H9 (cell line): ENCODE measurements at regions not wholly inside any gene's neighbourhood (a gene's known extent, or its start where the extent isn't known, plus 50 kb on each side); places are given as distances from the start of the nearest gene placed in this dataset.

ENCODE experiments used
- DNase-seq: peaks from one replicate; pipeline ENCODE4 v3.0.0-alpha.2; 2017
- H2AFZ ChIP-seq: one replicate; pipeline ENCODE4 v1.6.1; 2013; ENCODE audit warnings: mild to moderate bottlenecking, low read length, control low read depth, moderate library complexity
- H2AK5ac ChIP-seq: 2 replicates; pipeline ENCODE4 v1.6.1; 2013; ENCODE audit warnings: low read length, control low read depth, mixed read lengths; ENCODE audit not compliant: insufficient read length
- H2BK120ac ChIP-seq: one replicate; pipeline ENCODE4 v1.6.1; 2013; ENCODE audit warnings: low read depth, mild to moderate bottlenecking, low read length, control low read depth, inconsistent platforms; ENCODE audit not compliant: poor library complexity, severe bottlenecking
- H2BK12ac ChIP-seq: 2 replicates; pipeline ENCODE4 v1.6.1; 2013; ENCODE audit warnings: low read length, control low read depth, mixed read lengths, low read depth; ENCODE audit not compliant: insufficient read length
- H2BK15ac ChIP-seq: 2 replicates; pipeline ENCODE4 v1.6.1; 2013; ENCODE audit warnings: low read depth, low read length, control low read depth
- H2BK20ac ChIP-seq: one replicate; pipeline ENCODE4 v1.6.1; 2013; ENCODE audit warnings: low read depth, mild to moderate bottlenecking, low read length, control low read depth, inconsistent platforms; ENCODE audit not compliant: poor library complexity, severe bottlenecking
- H2BK5ac ChIP-seq: 2 replicates; pipeline ENCODE4 v1.6.1; 2013; ENCODE audit warnings: low read length, control low read depth, mixed read lengths; ENCODE audit not compliant: insufficient read length
- H3K14ac ChIP-seq: 2 replicates; pipeline ENCODE4 v1.6.1; 2013; ENCODE audit warnings: low read length, control low read depth; ENCODE audit not compliant: insufficient read depth
- H3K18ac ChIP-seq: 2 replicates; pipeline ENCODE4 v1.6.1; 2013; ENCODE audit warnings: low read depth, mild to moderate bottlenecking, mixed read lengths, low read length, control low read depth; ENCODE audit not compliant: insufficient read length
- H3K23ac ChIP-seq: 2 replicates; pipeline ENCODE4 v1.6.1; 2013; ENCODE audit warnings: low read length, control low read depth, mixed read lengths, low read depth; ENCODE audit not compliant: insufficient read length
- H3K23me2 ChIP-seq: 2 replicates; pipeline ENCODE4 v1.6.1; 2013; ENCODE audit warnings: low read depth, mild to moderate bottlenecking, mixed read lengths, low read length, control low read depth; ENCODE audit not compliant: insufficient read length, poor library complexity, severe bottlenecking
- H3K27ac ChIP-seq: 2 replicates; pipeline ENCODE4 v1.5.1; 2013; ENCODE audit warnings: low read length, control low read depth, mixed read lengths, low read depth; ENCODE audit not compliant: insufficient read length
- H3K27me3 ChIP-seq: 2 replicates; pipeline ENCODE4 v1.6.1; 2013; ENCODE audit warnings: low read length, control low read depth, inconsistent platforms; ENCODE audit not compliant: insufficient read depth
- H3K4ac ChIP-seq: 2 replicates; pipeline ENCODE4 v1.6.1; 2013; ENCODE audit warnings: low read depth, mild to moderate bottlenecking, control low read depth, inconsistent platforms, low read length, moderate library complexity
- H3K4me1 ChIP-seq: 2 replicates; pipeline ENCODE4 v1.6.1; 2013; ENCODE audit warnings: low read length, control low read depth, inconsistent platforms; ENCODE audit not compliant: insufficient read depth
- H3K4me2 ChIP-seq: 2 replicates; pipeline ENCODE4 v1.6.1; 2013; ENCODE audit warnings: low read length, control low read depth, mixed read lengths; ENCODE audit not compliant: insufficient read length, insufficient read depth
- H3K56ac ChIP-seq: 2 replicates; pipeline ENCODE4 v1.6.1; 2013; ENCODE audit warnings: low read depth, mild to moderate bottlenecking, mixed read lengths, low read length, control low read depth; ENCODE audit not compliant: insufficient read length
- H3K79me1 ChIP-seq: 2 replicates; pipeline ENCODE4 v1.6.1; 2013; ENCODE audit warnings: low read depth, mild to moderate bottlenecking, moderate library complexity, low read length, control low read depth, inconsistent platforms; ENCODE audit not compliant: insufficient read depth, poor library complexity, severe bottlenecking
- H3K79me2 ChIP-seq: 2 replicates; pipeline ENCODE4 v1.6.1; 2013; ENCODE audit warnings: low read length, control low read depth, inconsistent platforms; ENCODE audit not compliant: insufficient read depth
- H3K9ac ChIP-seq: 2 replicates; pipeline ENCODE4 v1.6.1; 2013; ENCODE audit warnings: low read length, control low read depth, mixed read lengths; ENCODE audit not compliant: insufficient read length; ENCODE audit errors: extremely low read depth
- H3K9me3 ChIP-seq: one replicate; pipeline ENCODE4 v1.6.1; 2013; ENCODE audit warnings: low read depth, low read length, inconsistent platforms; ENCODE audit not compliant: control insufficient read depth
- H3T11ph ChIP-seq: one replicate; pipeline ENCODE4 v1.6.1; 2013; ENCODE audit warnings: mild to moderate bottlenecking, low read length, control low read depth, inconsistent platforms
- H4K20me1 ChIP-seq: one replicate; pipeline ENCODE4 v1.6.1; 2013; ENCODE audit not compliant: control insufficient read depth, insufficient read length, insufficient read depth
- H4K5ac ChIP-seq: 2 replicates; pipeline ENCODE4 v1.6.1; 2013; ENCODE audit warnings: low read depth, mild to moderate bottlenecking, mixed read lengths, low read length, control low read depth; ENCODE audit not compliant: insufficient read length
- H4K8ac ChIP-seq: replicated peaks from 2 replicates; pipeline ENCODE4 v1.6.1; 2013; ENCODE audit warnings: low read length, control low read depth, mixed read lengths, low read depth; ENCODE audit not compliant: insufficient read length
- H4K91ac ChIP-seq: 2 replicates; pipeline ENCODE4 v1.6.1; 2013; ENCODE audit warnings: low read depth, mild to moderate bottlenecking, moderate library complexity, mixed read lengths, low read length, control low read depth; ENCODE audit not compliant: insufficient read length
- H3K27ac Mint-ChIP-seq, 3 experiments: 2 replicates in 2 of 3; 3 replicates in 1 of 3; pipeline ENCODE4 v1.8.0; 2020 to 2021; ENCODE audit warnings: mixed read lengths in 3 of 3, mild to moderate bottlenecking in 1 of 3, moderate library complexity in 1 of 3
- H3K27me3 Mint-ChIP-seq: 2 replicates; pipeline ENCODE4 v1.8.0; 2021; ENCODE audit warnings: low read depth, mild to moderate bottlenecking, moderate library complexity, mixed read lengths
- H3K36me3 Mint-ChIP-seq, 3 experiments: 2 replicates in 2 of 3; 3 replicates in 1 of 3; pipeline ENCODE4 v1.8.0; 2020 to 2021; ENCODE audit warnings: low read depth in 3 of 3, mixed read lengths in 3 of 3; ENCODE audit not compliant: insufficient read depth in 1 of 3
- H3K4me1 Mint-ChIP-seq, 2 experiments: 2 replicates each; pipeline ENCODE4 v1.8.0; 2020; ENCODE audit warnings: mixed read lengths in 2 of 2
- H3K4me3 Mint-ChIP-seq, 2 experiments: 2 replicates in 1 of 2; 3 replicates in 1 of 2; pipeline ENCODE4 v1.8.0; 2020 to 2021; ENCODE audit warnings: mild to moderate bottlenecking in 2 of 2, mixed read lengths in 2 of 2, moderate library complexity in 1 of 2
- H3K9me3 Mint-ChIP-seq, 2 experiments: 2 replicates in 1 of 2; 3 replicates in 1 of 2; pipeline ENCODE4 v1.8.0; 2020; ENCODE audit warnings: mild to moderate bottlenecking in 2 of 2, mixed read lengths in 2 of 2, moderate library complexity in 1 of 2
- WGBS: extraction: QIAGEN DNeasy Blood & Tissue Kit; methylation state at CpG from one replicate; pipeline ENCODE4 v1.1.7; 2013; ENCODE audit warnings: missing lambda C conversion rate, low lambda C conversion rate, mixed read lengths; ENCODE audit not compliant: insufficient read length; ENCODE audit errors: extremely low coverage; 5-methylcytosine and 5-hydroxymethylcytosine counted together
- TF ChIP-seq, protein P1 (sequence below): fragments of 200-600 bp; sonication (generic); conservative IDR thresholded peaks from 3 replicates; pipeline ENCODE4 v1.8.0; 2021; ENCODE audit warnings: antibody characterized with exemption, mild to moderate bottlenecking

GRCh38 chr10:9757176-9757575 is 1260.5 kb upstream of the CELF2 start:
- no peak overlapping the region for H3K4me3 Mint-ChIP-seq
- Histone ChIP-seq H4K8ac (no peak overlapping the region), H3K18ac (no peak overlapping the region), H2BK20ac (no peak overlapping the region), H3K23ac (no peak overlapping the region), H3K14ac (no peak overlapping the region), H3K23me2 (no peaks in the 10 kb centered on the region), H2AK5ac (no peak overlapping the region), H3K79me1 (no peaks in the 10 kb centered on the region), H2BK15ac (no peak overlapping the region), H4K20me1 (no peaks in the 10 kb centered on the region), H3K4ac (no peak overlapping the region), H2AFZ (no peak overlapping the region), H3K27ac (no peak overlapping the region), H3K27me3 (no peaks in the 10 kb centered on the region), H3K4me1 (no peaks in the 10 kb centered on the region), H3K9me3 (no peaks in the 10 kb centered on the region), H2BK5ac (no peak overlapping the region), H4K91ac (no peak overlapping the region), H4K5ac (no peak overlapping the region), H3T11ph (no peak overlapping the region), H2BK120ac (no peak overlapping the region), H3K4me2 (no peak overlapping the region), H3K9ac (no peak overlapping the region), H2BK12ac (no peak overlapping the region), H3K79me2 (no peaks in the 10 kb centered on the region), H3K56ac (no peak overlapping the region)
- H3K9me3 Mint-ChIP-seq: peaks cover 3 to 10% of the 10 kb centered on the region in 2 experiments; a peak in 4 of 5 replicates
- no peak overlapping the region for H3K27ac Mint-ChIP-seq
- H3K4me1 Mint-ChIP-seq: peaks cover 0 to 7% of the 10 kb centered on the region in 2 experiments; a peak in 2 of 4 replicates
- no peak for DNase-seq
- H3K36me3 Mint-ChIP-seq: peaks cover 0 to 15% (median 6%) of the 10 kb centered on the region in 3 experiments; a peak in 3 of 7 replicates
- TF ChIP-seq, protein P1, sequence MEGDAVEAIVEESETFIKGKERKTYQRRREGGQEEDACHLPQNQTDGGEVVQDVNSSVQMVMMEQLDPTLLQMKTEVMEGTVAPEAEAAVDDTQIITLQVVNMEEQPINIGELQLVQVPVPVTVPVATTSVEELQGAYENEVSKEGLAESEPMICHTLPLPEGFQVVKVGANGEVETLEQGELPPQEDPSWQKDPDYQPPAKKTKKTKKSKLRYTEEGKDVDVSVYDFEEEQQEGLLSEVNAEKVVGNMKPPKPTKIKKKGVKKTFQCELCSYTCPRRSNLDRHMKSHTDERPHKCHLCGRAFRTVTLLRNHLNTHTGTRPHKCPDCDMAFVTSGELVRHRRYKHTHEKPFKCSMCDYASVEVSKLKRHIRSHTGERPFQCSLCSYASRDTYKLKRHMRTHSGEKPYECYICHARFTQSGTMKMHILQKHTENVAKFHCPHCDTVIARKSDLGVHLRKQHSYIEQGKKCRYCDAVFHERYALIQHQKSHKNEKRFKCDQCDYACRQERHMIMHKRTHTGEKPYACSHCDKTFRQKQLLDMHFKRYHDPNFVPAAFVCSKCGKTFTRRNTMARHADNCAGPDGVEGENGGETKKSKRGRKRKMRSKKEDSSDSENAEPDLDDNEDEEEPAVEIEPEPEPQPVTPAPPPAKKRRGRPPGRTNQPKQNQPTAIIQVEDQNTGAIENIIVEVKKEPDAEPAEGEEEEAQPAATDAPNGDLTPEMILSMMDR: no peak
- H3K27me3 Mint-ChIP-seq: no peaks in the 10 kb centered on the region
- WGBS: no CpG with 5 or more reads among the region's 6 CpGs
